Spleen (tissue), 11 donors: ENCODE measurements at regions not wholly inside any gene's neighbourhood (a gene's known extent, or its start where the extent isn't known, plus 50 kb on each side); places are given as distances from the start of the nearest gene placed in this dataset.

ENCODE experiments used
- DNase-seq: peaks from one replicate; pipeline ENCODE4 v3.0.0-alpha.2; 2020
- H3K27ac ChIP-seq, 8 donors: fragments of 200-600 bp; sonication (generic) in 7 of 8; 1 replicate in 4 of 8; 2 replicates in 4 of 8; pipeline versions ENCODE4 v1.5.0 to v1.8.0; 2016 to 2021; ENCODE audit warnings: inconsistent platforms in 4 of 8, mild to moderate bottlenecking in 4 of 8, moderate library complexity in 1 of 8
- H3K27me3 ChIP-seq, 7 donors: fragments of 200-600 bp; sonication (generic) in 6 of 7; replicated peaks in 1 of 7; 1 replicate in 4 of 7; 2 replicates in 3 of 7; pipeline versions ENCODE4 v1.5.0 to v1.8.0; 2016 to 2021; ENCODE audit warnings: inconsistent platforms in 3 of 7, mild to moderate bottlenecking in 1 of 7
- H3K36me3 ChIP-seq, 6 donors: fragments of 200-600 bp; sonication (generic) in 5 of 6; 1 replicate in 4 of 6; 2 replicates in 2 of 6; pipeline versions ENCODE4 v1.5.0 to v1.8.0; 2016 to 2021; ENCODE audit warnings: inconsistent platforms in 2 of 6
- H3K4me1 ChIP-seq, 6 donors: fragments of 200-600 bp; sonication (generic) in 5 of 6; 1 replicate in 3 of 6; 2 replicates in 3 of 6; pipeline versions ENCODE4 v1.5.0 to v1.8.0; 2016 to 2021; ENCODE audit warnings: inconsistent platforms in 3 of 6
- H3K4me3 ChIP-seq, 8 donors: fragments of 200-600 bp; sonication (generic) in 7 of 8; 1 replicate in 4 of 8; 2 replicates in 4 of 8; pipeline versions ENCODE4 v1.5.0 to v1.8.0; 2016 to 2021; ENCODE audit warnings: inconsistent platforms in 4 of 8, mild to moderate bottlenecking in 4 of 8, moderate library complexity in 2 of 8
- H3K9me3 ChIP-seq, 8 donors: fragments of 200-600 bp; sonication (generic) in 7 of 8; 1 replicate in 4 of 8; 2 replicates in 4 of 8; pipeline versions ENCODE4 v1.5.0 to v1.8.0; 2016 to 2021; ENCODE audit warnings: inconsistent platforms in 4 of 8
- POLR2A ChIP-seq, 3 donors: fragments of 450-650 bp; IDR thresholded peaks; one replicate each; pipeline ENCODE4 v1.5.1; 2017; ENCODE audit warnings: antibody characterized with exemption in 3 of 3, mild to moderate bottlenecking in 1 of 3
- POLR2AphosphoS5 ChIP-seq, 3 donors: sonication (generic); formaldehyde crosslinking; IDR thresholded peaks; one replicate each; pipeline ENCODE4 v1.5.1; 2017; ENCODE audit warnings: antibody characterized with exemption in 3 of 3
- WGBS, 5 donors: extraction: QIAGEN DNeasy Blood & Tissue Kit in 3 of 5; methylation state at CpG; one replicate each; pipeline versions ENCODE4 v1.1.5 to v1.1.7; 2013 to 2018; 5-methylcytosine and 5-hydroxymethylcytosine counted together
- intact Hi-C: fragments of 100-400 bp; cut with DNase I; formaldehyde crosslinking; loops from one replicate; pipeline ENCODE4 v1.15.0; 2023; ENCODE audit warnings: low total_unique reads
- TF ChIP-seq, protein P1 (sequence below), 11 experiments: fragments of 200-600 bp in 7 of 11; fragments of 450-650 bp in 4 of 11; sonication (generic) in 4 of 11; IDR thresholded peaks in 8 of 11; conservative IDR thresholded peaks in 3 of 11; 1 replicate in 7 of 11; 2 replicates in 4 of 11; pipeline versions ENCODE4 v1.4.0 to v1.8.0; 2016 to 2021; ENCODE audit warnings: antibody characterized with exemption in 11 of 11, inconsistent platforms in 4 of 11, mild to moderate bottlenecking in 1 of 11
- donor health status: healthy with polysubstance abuse.
- donor health status: DM: no; HTN: no; CAD: no; lungs with moderate emphysema.
- donor health status: DM: no; HTN: no; CAD: no.
- donor health status: Bipolar disorder and iron deficiency.
- donor health status: healthy.
- donor health status: DM: no; HTN: no; CAD: no.
- donor health status: DM: yes; HTN: yes; CAD: no.

- DNase-seq, result no peak
- H3K27me3 ChIP-seq, result no peaks in the 10 kb centered on the region
- H3K27ac ChIP-seq, result no peak overlapping the region
- WGBS, 5 donors, result 79 to 96% (median 91%) methylated on average over 11 to 12 of the region's 12 CpGs
- TF ChIP-seq, protein P1, sequence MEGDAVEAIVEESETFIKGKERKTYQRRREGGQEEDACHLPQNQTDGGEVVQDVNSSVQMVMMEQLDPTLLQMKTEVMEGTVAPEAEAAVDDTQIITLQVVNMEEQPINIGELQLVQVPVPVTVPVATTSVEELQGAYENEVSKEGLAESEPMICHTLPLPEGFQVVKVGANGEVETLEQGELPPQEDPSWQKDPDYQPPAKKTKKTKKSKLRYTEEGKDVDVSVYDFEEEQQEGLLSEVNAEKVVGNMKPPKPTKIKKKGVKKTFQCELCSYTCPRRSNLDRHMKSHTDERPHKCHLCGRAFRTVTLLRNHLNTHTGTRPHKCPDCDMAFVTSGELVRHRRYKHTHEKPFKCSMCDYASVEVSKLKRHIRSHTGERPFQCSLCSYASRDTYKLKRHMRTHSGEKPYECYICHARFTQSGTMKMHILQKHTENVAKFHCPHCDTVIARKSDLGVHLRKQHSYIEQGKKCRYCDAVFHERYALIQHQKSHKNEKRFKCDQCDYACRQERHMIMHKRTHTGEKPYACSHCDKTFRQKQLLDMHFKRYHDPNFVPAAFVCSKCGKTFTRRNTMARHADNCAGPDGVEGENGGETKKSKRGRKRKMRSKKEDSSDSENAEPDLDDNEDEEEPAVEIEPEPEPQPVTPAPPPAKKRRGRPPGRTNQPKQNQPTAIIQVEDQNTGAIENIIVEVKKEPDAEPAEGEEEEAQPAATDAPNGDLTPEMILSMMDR (IDR thresholded peaks at IDR 0.05 in 8 of 11, conservative IDR thresholded peaks at IDR 0.05 in 3 of 11), result no peak
- TF ChIP-seq POLR2A (IDR thresholded peaks at IDR 0.05) (no peak), POLR2AphosphoS5 (IDR thresholded peaks at IDR 0.05) (no peak)
- H3K36me3 ChIP-seq, result no peaks in the 10 kb centered on the region
- intact Hi-C loops, result no loop called here
- no peak overlapping the region for H3K4me3 ChIP-seq
- no peaks in the 10 kb centered on the region for H3K9me3 ChIP-seq
- peaks cover 24 to 54% (median 36%) of the 10 kb centered on the region in 6 donors for H3K4me1 ChIP-seq
These were observed 124.8 kb upstream of the CHST15 start for GRCh38 chr10:124217906-124218804.

GRCh38 chr10:124217031-124217430 is 123.6 kb upstream of the CHST15 start:
- no peak overlapping the region for H3K27ac ChIP-seq
- 55 to 74% (median 63%) methylated on average over 9 of the region's 9 CpGs for WGBS, 5 donors
- TF ChIP-seq, protein P1 (IDR thresholded peaks at IDR 0.05 in 8 of 11, conservative IDR thresholded peaks at IDR 0.05 in 3 of 11), result no peak
- no peak for TF ChIP-seq POLR2A (IDR thresholded peaks at IDR 0.05)
- TF ChIP-seq POLR2AphosphoS5 (IDR thresholded peaks at IDR 0.05), result no peak
- no peaks in the 10 kb centered on the region for H3K36me3 ChIP-seq
- no peaks in the 10 kb centered on the region for H3K27me3 ChIP-seq
- no peak for DNase-seq
- peak overlapping the region in 1 of 8 donors; percentile 3 for H3K4me3 ChIP-seq
- peaks cover 16 to 42% (median 24%) of the 10 kb centered on the region in 6 donors for H3K4me1 ChIP-seq
- no peaks in the 10 kb centered on the region for H3K9me3 ChIP-seq
- intact Hi-C loops, result no loop called here

DNA sequence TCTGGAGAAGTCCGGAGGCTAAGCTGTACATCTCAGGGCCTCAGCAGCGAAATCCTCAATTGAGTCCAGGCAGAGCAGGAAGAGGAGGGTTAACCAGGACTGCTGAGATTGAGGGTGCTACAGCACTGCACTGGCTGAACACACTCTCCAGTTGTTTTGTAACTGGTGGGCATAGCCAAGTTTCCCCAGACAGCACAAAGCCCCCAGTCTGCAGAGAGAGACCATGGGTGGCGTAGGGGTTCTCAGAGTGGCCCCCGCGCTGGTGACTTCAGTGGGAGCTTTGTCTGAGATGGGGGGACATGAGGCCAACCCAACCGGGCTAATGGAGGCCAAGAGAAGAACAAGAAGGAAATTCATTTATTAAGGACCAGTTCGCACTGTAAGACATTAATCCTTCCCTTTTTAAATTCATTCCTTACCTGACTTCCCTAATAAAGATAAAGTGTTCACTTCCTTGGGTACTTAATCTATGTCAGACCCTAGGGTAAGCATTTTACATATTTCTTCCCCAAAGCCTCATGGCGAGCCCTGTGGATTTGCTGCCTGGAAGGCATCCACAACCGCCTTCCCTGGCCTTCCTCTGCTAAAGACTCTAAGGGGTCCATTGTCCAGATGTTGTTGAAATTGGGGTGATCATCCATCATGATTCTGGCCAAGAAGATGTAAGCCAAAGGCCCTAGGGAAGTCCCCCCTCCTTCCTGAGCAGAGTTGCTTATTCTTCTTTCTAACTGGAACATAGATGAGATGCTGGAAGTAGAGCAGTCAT is 121.4 kb upstream of the CHST15 start:
- DNase-seq, result no peak
- no peak overlapping the region for H3K27ac ChIP-seq
- no peaks in the 10 kb centered on the region for H3K36me3 ChIP-seq
- peaks cover 0 to 11% (median 7%) of the 10 kb centered on the region in 8 donors for H3K9me3 ChIP-seq
- intact Hi-C loops, result no loop called here
- 92 to 97% (median 95%) methylated on average over 9 of the region's 9 CpGs for WGBS, 5 donors
- TF ChIP-seq POLR2AphosphoS5 (IDR thresholded peaks at IDR 0.05) (no peak), POLR2A (IDR thresholded peaks at IDR 0.05) (no peak)
- TF ChIP-seq, protein P1 (IDR thresholded peaks at IDR 0.05 in 8 of 11, conservative IDR thresholded peaks at IDR 0.05 in 3 of 11), result no peak
- peaks cover 0 to 20% (median 3%) of the 10 kb centered on the region in 6 donors for H3K4me1 ChIP-seq
- no peak overlapping the region for H3K4me3 ChIP-seq
- H3K27me3 ChIP-seq, result no peaks in the 10 kb centered on the region
